ENCODE measurements at regions not wholly inside any gene's neighbourhood (a gene's known extent, or its start where the extent isn't known, plus 50 kb on each side); places are given as distances from the start of the nearest gene placed in this dataset.
A peak's percentile ranks its signal among the peaks of the same experiment; 100 is the strongest.

DNA sequence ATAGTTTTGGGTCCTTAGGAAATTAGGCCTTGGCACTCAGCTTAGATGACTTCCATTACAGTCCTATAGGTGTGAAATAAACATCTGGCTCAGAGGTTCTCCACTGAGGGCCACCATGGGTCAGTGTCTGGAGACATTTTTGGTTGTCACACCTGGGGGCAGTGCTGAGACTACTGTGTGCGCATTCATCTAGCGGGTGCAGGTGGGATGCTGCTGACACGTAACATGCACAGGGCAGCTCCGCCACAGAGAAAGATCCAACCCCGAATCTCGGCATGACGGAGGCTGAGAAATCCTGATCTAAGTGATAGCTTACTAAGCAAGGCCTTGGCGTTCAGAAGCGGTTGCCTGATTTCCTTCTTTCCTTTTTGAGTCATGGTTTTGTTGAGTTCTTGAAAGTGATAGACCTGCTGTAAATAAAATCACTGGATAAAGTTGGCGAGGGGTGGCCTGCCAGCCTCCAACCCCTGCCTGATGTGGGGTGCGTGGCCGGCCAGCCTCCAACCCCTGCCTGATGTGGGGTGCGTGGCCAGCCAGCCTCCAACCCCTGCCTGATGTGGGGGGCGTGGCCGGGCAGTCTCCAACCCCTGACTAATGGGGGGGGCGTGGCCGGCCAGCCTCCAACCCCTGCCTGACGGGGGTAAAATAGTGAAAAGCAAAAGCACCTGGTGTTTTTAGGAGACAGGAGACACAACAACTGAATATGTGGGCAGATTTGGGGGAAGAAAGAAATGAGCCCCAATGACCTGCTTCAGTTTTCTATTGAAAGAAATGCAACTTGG lies 158.1 kb downstream of the CDH26 start:
- DNase-seq, result no peak
- TF ChIP-seq, protein P1, sequence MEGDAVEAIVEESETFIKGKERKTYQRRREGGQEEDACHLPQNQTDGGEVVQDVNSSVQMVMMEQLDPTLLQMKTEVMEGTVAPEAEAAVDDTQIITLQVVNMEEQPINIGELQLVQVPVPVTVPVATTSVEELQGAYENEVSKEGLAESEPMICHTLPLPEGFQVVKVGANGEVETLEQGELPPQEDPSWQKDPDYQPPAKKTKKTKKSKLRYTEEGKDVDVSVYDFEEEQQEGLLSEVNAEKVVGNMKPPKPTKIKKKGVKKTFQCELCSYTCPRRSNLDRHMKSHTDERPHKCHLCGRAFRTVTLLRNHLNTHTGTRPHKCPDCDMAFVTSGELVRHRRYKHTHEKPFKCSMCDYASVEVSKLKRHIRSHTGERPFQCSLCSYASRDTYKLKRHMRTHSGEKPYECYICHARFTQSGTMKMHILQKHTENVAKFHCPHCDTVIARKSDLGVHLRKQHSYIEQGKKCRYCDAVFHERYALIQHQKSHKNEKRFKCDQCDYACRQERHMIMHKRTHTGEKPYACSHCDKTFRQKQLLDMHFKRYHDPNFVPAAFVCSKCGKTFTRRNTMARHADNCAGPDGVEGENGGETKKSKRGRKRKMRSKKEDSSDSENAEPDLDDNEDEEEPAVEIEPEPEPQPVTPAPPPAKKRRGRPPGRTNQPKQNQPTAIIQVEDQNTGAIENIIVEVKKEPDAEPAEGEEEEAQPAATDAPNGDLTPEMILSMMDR (IDR thresholded peaks at IDR 0.05; ENCODE audit: control extremely low read depth, extremely low read depth), result no peak
- Histone ChIP-seq H3K9me3 (ENCODE audit: control insufficient read depth in 4 of 4, insufficient read depth in 3 of 4, low read length in 3 of 4) (no peaks in the 10 kb centered on the region), H3K9ac (ENCODE audit: insufficient read depth in 1 of 2, low read length in 2 of 2) (no peak overlapping the region), H3K4me3 (no peak overlapping the region), H3K27ac (ENCODE audit: low read depth in 1 of 2, low read length in 1 of 2) (no peak overlapping the region), H3K27me3 (ENCODE audit: control insufficient read depth in 3 of 3, insufficient read depth in 3 of 3, low read length in 2 of 3) (no peaks in the 10 kb centered on the region), H3K4me1 (ENCODE audit: control insufficient read depth in 5 of 5, insufficient read depth in 5 of 5, low read length in 5 of 5) (peaks cover 0 to 29% (median 2%) of the 10 kb centered on the region in 5 donors), H3K36me3 (ENCODE audit: control insufficient read depth in 4 of 4, insufficient read depth in 4 of 4, low read length in 4 of 4) (no peaks in the 10 kb centered on the region)
- ATAC-seq (ENCODE audit: insufficient read depth, low FRiP score), result no peak
- WGBS, 2 donors, result 78 to 82% methylated on average over 18 of the region's 18 CpGs

DNA sequence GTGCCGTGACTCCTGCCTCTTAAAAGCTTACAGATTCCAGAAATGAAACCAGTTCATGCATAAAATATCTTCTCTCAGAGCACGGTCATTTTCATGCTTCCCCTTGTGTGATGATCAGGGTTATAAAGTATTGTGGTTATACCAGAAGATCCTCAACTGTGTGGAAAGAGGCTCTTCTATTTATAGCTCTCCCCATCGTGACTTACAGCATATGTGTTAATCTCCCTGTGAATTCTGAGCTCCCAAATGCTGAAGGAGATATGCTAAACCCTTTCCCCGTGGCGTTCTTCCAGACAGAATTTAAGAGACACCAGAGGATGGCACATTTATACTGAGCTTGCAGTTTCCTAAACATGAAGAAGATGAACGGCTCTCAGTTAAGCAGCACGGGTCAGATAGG lies 158.8 kb downstream of the CDH26 start:
- no peaks in the 10 kb centered on the region for H3K36me3 ChIP-seq (ENCODE audit: control insufficient read depth in 4 of 4, insufficient read depth in 4 of 4, low read length in 4 of 4)
- TF ChIP-seq, protein P1 (IDR thresholded peaks at IDR 0.05; ENCODE audit: control extremely low read depth, extremely low read depth), result no peak
- peak overlapping the region in 1 of 2 donors; percentile 13 for H3K9ac ChIP-seq (ENCODE audit: insufficient read depth in 1 of 2, low read length in 2 of 2)
- peaks cover 0 to 29% (median 2%) of the 10 kb centered on the region in 5 donors for H3K4me1 ChIP-seq (ENCODE audit: control insufficient read depth in 5 of 5, insufficient read depth in 5 of 5, low read length in 5 of 5)
- no peaks in the 10 kb centered on the region for H3K27me3 ChIP-seq (ENCODE audit: control insufficient read depth in 3 of 3, insufficient read depth in 3 of 3, low read length in 2 of 3)
- H3K9me3 ChIP-seq (ENCODE audit: control insufficient read depth in 4 of 4, insufficient read depth in 3 of 4, low read length in 3 of 4), result no peaks in the 10 kb centered on the region
- H3K4me3 ChIP-seq, result no peak overlapping the region
- DNase-seq (peak in 2 of 3 donors; percentile 46 to 71), ATAC-seq (ENCODE audit: insufficient read depth, low FRiP score) (no peak)
- 14 to 30% methylated on average over 7 of the region's 7 CpGs for WGBS, 2 donors
- H3K27ac ChIP-seq (ENCODE audit: low read depth in 1 of 2, low read length in 1 of 2), result no peak overlapping the region

DNA sequence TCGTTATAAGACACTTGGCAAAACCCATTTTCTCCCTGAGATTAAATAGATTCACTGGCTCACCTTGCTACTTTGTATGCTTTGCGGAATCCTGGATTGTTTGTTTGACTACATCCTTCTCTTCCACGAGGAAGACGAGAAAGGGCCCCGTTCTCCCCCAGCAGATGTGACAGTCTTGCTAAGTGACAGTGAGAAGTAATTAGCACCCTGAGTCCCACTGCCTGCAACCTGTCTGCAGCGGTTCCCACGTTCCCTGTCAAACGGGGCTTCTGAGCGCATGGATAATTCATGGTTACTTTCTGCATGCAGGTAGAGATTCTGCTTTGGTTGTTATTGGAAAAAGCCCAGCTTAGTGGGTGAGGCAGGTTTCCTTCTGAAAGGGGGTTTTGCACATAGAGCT lies 163.7 kb downstream of the CDH26 start:
- DNase-seq, result no peak
- Histone ChIP-seq H3K4me3 (no peak overlapping the region), H3K9ac (ENCODE audit: insufficient read depth in 1 of 2, low read length in 2 of 2) (no peak overlapping the region), H3K36me3 (ENCODE audit: control insufficient read depth in 4 of 4, insufficient read depth in 4 of 4, low read length in 4 of 4) (no peaks in the 10 kb centered on the region), H3K27ac (ENCODE audit: low read depth in 1 of 2, low read length in 1 of 2) (no peak overlapping the region), H3K4me1 (ENCODE audit: control insufficient read depth in 5 of 5, insufficient read depth in 5 of 5, low read length in 5 of 5) (peaks cover 0 to 4% (median 0%) of the 10 kb centered on the region in 5 donors), H3K9me3 (ENCODE audit: control insufficient read depth in 4 of 4, insufficient read depth in 3 of 4, low read length in 3 of 4) (no peaks in the 10 kb centered on the region), H3K27me3 (ENCODE audit: control insufficient read depth in 3 of 3, insufficient read depth in 3 of 3, low read length in 2 of 3) (no peaks in the 10 kb centered on the region)
- 75 to 86% methylated on average over 9 of the region's 9 CpGs for WGBS, 2 donors
- TF ChIP-seq, protein P1 (IDR thresholded peaks at IDR 0.05; ENCODE audit: control extremely low read depth, extremely low read depth), result no peak
- no peak for ATAC-seq (ENCODE audit: insufficient read depth, low FRiP score)

Data from lung (tissue), 11 donors.